H1 (cell line): ENCODE measurements at regions not wholly inside any gene's neighbourhood (a gene's known extent, or its start where the extent isn't known, plus 50 kb on each side); places are given as distances from the start of the nearest gene placed in this dataset.

Experiments
- CTCF ChIA-PET: fragments of 300-600 bp; sonication (Branson Sonifier 250); formaldehyde crosslinking; loops from one replicate; lab custom pipeline; 2021; ENCODE audit not compliant: partially characterized antibody; lab: Charles Lee
- POLR2A ChIA-PET: fragments of 300-600 bp; sonication (Branson Sonifier 250); formaldehyde crosslinking; loops from one replicate; lab custom pipeline; 2021; ENCODE audit warnings: inconsistent platforms; ENCODE audit not compliant: partially characterized antibody; lab: Charles Lee
- DNase-seq, 2 experiments: peaks; one replicate each; pipeline versions ENCODE4 v3.0.0 to v3.0.0-alpha.2; 2010 to 2022; ENCODE audit warnings: low spot score in 2 of 2, low read depth in 1 of 2, mixed read lengths in 1 of 2
- FAIRE-seq: peaks from 2 replicates; lab custom pipeline; 2011; peaks lifted over from hg19 to GRCh38; lab: Jason Lieb, UNC
- H2AFZ ChIP-seq: 2 replicates; pipeline ENCODE4 v1.8.1; 2012; ENCODE audit warnings: low read length, inconsistent platforms
- H2AK5ac ChIP-seq: 2 replicates; pipeline ENCODE4 v1.6.1; 2013; ENCODE audit warnings: low read depth, low read length
- H2BK120ac ChIP-seq: replicated peaks from 2 replicates; pipeline ENCODE3; 2013; ENCODE audit warnings: low read depth, low read length, inconsistent platforms
- H2BK12ac ChIP-seq: 2 replicates; pipeline ENCODE4 v1.6.1; 2013; ENCODE audit warnings: low read depth, low read length
- H2BK15ac ChIP-seq: 2 replicates; pipeline ENCODE4 v1.6.1; 2013; ENCODE audit warnings: low read length
- H2BK20ac ChIP-seq: 2 replicates; pipeline ENCODE4 v1.6.1; 2013; ENCODE audit warnings: low read length
- H2BK5ac ChIP-seq: 2 replicates; pipeline ENCODE4 v1.6.1; 2013; ENCODE audit warnings: low read depth, low read length
- H3K14ac ChIP-seq: 2 replicates; pipeline ENCODE4 v1.6.1; 2013; ENCODE audit warnings: inconsistent platforms; ENCODE audit not compliant: insufficient read length
- H3K18ac ChIP-seq: 2 replicates; pipeline ENCODE4 v1.6.1; 2013; ENCODE audit warnings: low read length; ENCODE audit errors: extremely low read depth
- H3K23ac ChIP-seq: 2 replicates; pipeline ENCODE4 v1.6.1; 2013; ENCODE audit warnings: inconsistent platforms; ENCODE audit not compliant: insufficient read length
- H3K23me2 ChIP-seq: 2 replicates; pipeline ENCODE4 v1.6.1; 2013; ENCODE audit warnings: low read depth, low read length
- H3K27ac ChIP-seq: 2 replicates; pipeline ENCODE4 v1.6.1; 2011; ENCODE audit warnings: low read depth, low read length, inconsistent platforms
- H3K27me3 ChIP-seq, 4 experiments: replicated peaks in 1 of 4; 1 replicate in 1 of 4; 2 replicates in 3 of 4; pipeline versions ENCODE4 v1.6.1 to v1.8.1; 2011 to 2013; ENCODE audit warnings: low read length in 3 of 4, mild to moderate bottlenecking in 3 of 4, inconsistent platforms in 2 of 4, mixed read lengths in 2 of 4, moderate library complexity in 1 of 4; ENCODE audit not compliant: control insufficient read depth in 3 of 4, insufficient read depth in 3 of 4; ENCODE audit errors: extremely low read depth in 1 of 4
- H3K36me3 ChIP-seq, 4 experiments: 2 replicates each; pipeline versions ENCODE4 v1.6.1 to v1.8.1; 2011 to 2013; ENCODE audit warnings: mild to moderate bottlenecking in 4 of 4, low read length in 3 of 4, moderate library complexity in 2 of 4, control low read depth in 1 of 4, inconsistent platforms in 1 of 4; ENCODE audit not compliant: insufficient read depth in 4 of 4, control insufficient read depth in 2 of 4
- H3K4ac ChIP-seq: replicated peaks from 2 replicates; pipeline ENCODE3; 2013; ENCODE audit warnings: low read length, low read depth, mixed read lengths, inconsistent platforms; ENCODE audit not compliant: insufficient read length
- H3K4me1 ChIP-seq, 4 experiments: replicated peaks in 1 of 4; 1 replicate in 1 of 4; 2 replicates in 3 of 4; pipeline versions ENCODE4 v1.6.1 to v1.8.1; 2011 to 2013; ENCODE audit warnings: low read length in 3 of 4, inconsistent platforms in 2 of 4, mixed read lengths in 1 of 4; ENCODE audit not compliant: insufficient read depth in 4 of 4, control insufficient read depth in 3 of 4
- H3K4me2 ChIP-seq, 2 experiments: 2 replicates each; pipeline versions ENCODE4 v1.6.1 to v1.8.1; 2011 to 2013; ENCODE audit warnings: low read depth in 2 of 2, low read length in 2 of 2, control low read depth in 1 of 2, inconsistent platforms in 1 of 2, mild to moderate bottlenecking in 1 of 2; ENCODE audit not compliant: insufficient read depth in 1 of 2
- H3K4me3 ChIP-seq, 4 experiments: fragments of 200-600, 300-600 bp in 1 of 4; sonication (generic), shearing (Covaris generic), sonication (Bioruptor Twin) in 1 of 4; 2 replicates each; pipeline versions ENCODE4 v1.5.1 to v1.8.1; 2011 to 2016; ENCODE audit warnings: low read length in 4 of 4, low read depth in 3 of 4, control low read depth in 2 of 4, inconsistent platforms in 2 of 4, mild to moderate bottlenecking in 2 of 4, mixed read lengths in 1 of 4, moderate library complexity in 1 of 4; ENCODE audit not compliant: insufficient read depth in 2 of 4; ENCODE audit errors: extremely low read depth in 1 of 4
- H3K56ac ChIP-seq: replicated peaks from 2 replicates; pipeline ENCODE3; 2013; ENCODE audit warnings: low read depth, mild to moderate bottlenecking, mixed read lengths, low read length, inconsistent platforms; ENCODE audit not compliant: insufficient read length
- H3K79me1 ChIP-seq: 2 replicates; pipeline ENCODE4 v1.6.1; 2013; ENCODE audit warnings: low read depth, low read length, control low read depth
- H3K79me2 ChIP-seq, 2 experiments: 2 replicates each; pipeline versions ENCODE4 v1.6.1 to v1.8.1; 2012 to 2013; ENCODE audit warnings: low read length in 2 of 2, mild to moderate bottlenecking in 2 of 2, inconsistent platforms in 1 of 2; ENCODE audit not compliant: insufficient read depth in 2 of 2, control insufficient read depth in 1 of 2
- H3K9ac ChIP-seq, 4 experiments: replicated peaks in 1 of 4; 1 replicate in 1 of 4; 2 replicates in 3 of 4; pipeline versions ENCODE4 v1.6.1 to v1.8.1; 2011 to 2013; ENCODE audit warnings: low read depth in 3 of 4, low read length in 3 of 4, control low read depth in 2 of 4, mild to moderate bottlenecking in 2 of 4, moderate library complexity in 2 of 4, inconsistent platforms in 1 of 4; ENCODE audit errors: extremely low read depth in 1 of 4
- H3K9me3 ChIP-seq, 2 experiments: 2 replicates each; pipeline versions ENCODE4 v1.6.1 to v1.8.1; 2012 to 2013; ENCODE audit warnings: mild to moderate bottlenecking in 2 of 2, moderate library complexity in 2 of 2, control low read depth in 1 of 2, inconsistent platforms in 1 of 2, low read depth in 1 of 2, low read length in 1 of 2, mixed read lengths in 1 of 2; ENCODE audit not compliant: insufficient read depth in 2 of 2
- H4K20me1 ChIP-seq, 2 experiments: replicated peaks in 1 of 2; 2 replicates each; pipeline versions ENCODE3 to v1.8.1; 2011 to 2013; ENCODE audit warnings: inconsistent platforms in 2 of 2, low read length in 2 of 2, mild to moderate bottlenecking in 1 of 2; ENCODE audit not compliant: insufficient read depth in 2 of 2, control insufficient read depth in 1 of 2
- H4K5ac ChIP-seq: 2 replicates; pipeline ENCODE4 v1.6.1; 2013; ENCODE audit warnings: low read length, low read depth, mixed read lengths, inconsistent platforms; ENCODE audit not compliant: insufficient read length
- H4K8ac ChIP-seq: 2 replicates; pipeline ENCODE4 v1.8.0; 2013; ENCODE audit warnings: mild to moderate bottlenecking, moderate library complexity, low read length, inconsistent platforms; ENCODE audit not compliant: insufficient read depth; ENCODE audit errors: extremely low read depth
- H4K91ac ChIP-seq: replicated peaks from 2 replicates; pipeline ENCODE3; 2013; ENCODE audit warnings: low read length, mixed read lengths, inconsistent platforms; ENCODE audit not compliant: insufficient read length
- BRCA1 ChIP-seq: IDR thresholded peaks from 2 replicates; pipeline ENCODE4 v1.6.1; 2012; ENCODE audit warnings: low read depth, low read length, improper control_type of control experiment
- EGR1 ChIP-seq: IDR thresholded peaks from 2 replicates; pipeline ENCODE4 v1.6.1; 2011; ENCODE audit warnings: low read depth, low read length, borderline replicate concordance
- FOSL1 ChIP-seq: IDR thresholded peaks from 2 replicates; pipeline ENCODE4 v1.6.1; 2011; ENCODE audit warnings: mild to moderate bottlenecking, low read depth, low read length, moderate library complexity; ENCODE audit not compliant: insufficient read depth
- GABPA ChIP-seq: IDR thresholded peaks from 2 replicates; pipeline ENCODE4 v1.6.1; 2011; ENCODE audit warnings: mild to moderate bottlenecking, low read length, moderate library complexity, borderline replicate concordance; ENCODE audit not compliant: insufficient read depth
- RAD21 ChIP-seq, 2 experiments: IDR thresholded peaks in 1 of 2; conservative IDR thresholded peaks in 1 of 2; 2 replicates each; pipeline ENCODE4 v1.6.1; 2011; ENCODE audit warnings: low read depth in 2 of 2, low read length in 2 of 2, improper control_type of control experiment in 1 of 2, inconsistent platforms in 1 of 2, mild to moderate bottlenecking in 1 of 2, moderate library complexity in 1 of 2
- TCF12 ChIP-seq: IDR thresholded peaks from 2 replicates; pipeline ENCODE4 v1.6.1; 2011; ENCODE audit warnings: low read depth, mild to moderate bottlenecking, low read length
- WGBS, 2 experiments: shearing (Covaris generic) in 1 of 2; methylation state at CpG; one replicate each; pipeline versions ENCODE4 v1.1.6 to v1.1.7; 2013 to 2015; ENCODE audit warnings: low lambda C conversion rate in 2 of 2, mixed read lengths in 2 of 2, inconsistent platforms in 1 of 2, low coverage in 1 of 2, missing lambda C conversion rate in 1 of 2; ENCODE audit not compliant: insufficient replicate concordance in 2 of 2, insufficient coverage in 1 of 2, insufficient read length in 1 of 2; ENCODE audit errors: extremely low coverage in 1 of 2, missing lambda C conversion rate in 1 of 2; 5-methylcytosine and 5-hydroxymethylcytosine counted together

GRCh38 chr5:107243220-107243579 is 427.5 kb downstream of the EFNA5 start:
- no peak for TF ChIP-seq FOSL1
- no peak for TF ChIP-seq GABPA
- TF ChIP-seq RAD21 (IDR thresholded peaks at IDR 0.05 in 1 of 2, conservative IDR thresholded peaks at IDR 0.05 in 1 of 2; ENCODE audit: low read depth in 2 of 2, low read length in 2 of 2) = no peak
- no peak for TF ChIP-seq TCF12
- no peak for TF ChIP-seq EGR1
- no peak for TF ChIP-seq BRCA1
- Histone ChIP-seq H3K27ac (no peak overlapping the region), H2BK12ac (no peak overlapping the region), H3K23ac (no peak overlapping the region), H2AK5ac (no peak overlapping the region), H4K5ac (no peak overlapping the region), H4K91ac (no peak overlapping the region), H3K27me3 (no peaks in the 10 kb centered on the region), H3K79me1 (no peaks in the 10 kb centered on the region), H3K23me2 (no peaks in the 10 kb centered on the region; the same call in 1 of the 2 replicates), H3K4me2 (no peak overlapping the region), H2AFZ (no peak overlapping the region), H2BK5ac (no peak overlapping the region), H2BK15ac (no peak overlapping the region), H4K8ac (no peak overlapping the region), H3K9me3 (no peaks in the 10 kb centered on the region), H3K4me3 (no peak overlapping the region), H4K20me1 (no peaks in the 10 kb centered on the region), H2BK20ac (no peak overlapping the region), H3K18ac (no peak overlapping the region), H3K56ac (no peak overlapping the region), H3K36me3 (no peaks in the 10 kb centered on the region), H3K14ac (no peak overlapping the region), H3K4me1 (peaks cover 0 to 4% (median 0%) of the 10 kb centered on the region in 4 experiments; a peak in 2 of 7 replicates), H2BK120ac (no peak overlapping the region), H3K9ac (no peak overlapping the region), H3K79me2 (no peaks in the 10 kb centered on the region), H3K4ac (no peak overlapping the region)
- ChIA-PET CTCF (no interaction called here), POLR2A (no interaction called here)
- DNase-seq (no peak), FAIRE-seq (no peak)
- WGBS, 2 experiments = 84% methylated on average over 3 of the region's 3 CpGs; no CpG with 5 or more reads in 1 of the 2 experiments
